Liver (tissue), 3 donors: ENCODE measurements at regions not wholly inside any gene's neighbourhood (a gene's known extent, or its start where the extent isn't known, plus 50 kb on each side); places are given as distances from the start of the nearest gene placed in this dataset.
"Not testable (repeated sequence)": the region's sequence is repeated elsewhere in the genome, so short reads cannot be mapped to it uniquely, and the experiment has no call there.

Experiments
- JUND ChIP-seq, 2 donors: IDR thresholded peaks; 2 replicates each; pipeline ENCODE4 v1.6.1; 2016; ENCODE audit warnings: antibody characterized with exemption in 2 of 2
- RAD21 ChIP-seq, 2 donors: IDR thresholded peaks; 2 replicates each; pipeline ENCODE4 v1.6.1; 2016; ENCODE audit warnings: antibody characterized with exemption in 2 of 2, mild to moderate bottlenecking in 2 of 2
- RXRA ChIP-seq, 2 donors: IDR thresholded peaks; 2 replicates each; pipeline ENCODE4 v1.6.1; 2017 to 2018; ENCODE audit warnings: antibody characterized with exemption in 2 of 2, mild to moderate bottlenecking in 1 of 2
- TAF1 ChIP-seq: conservative IDR thresholded peaks from 2 replicates; pipeline ENCODE4 v1.6.1; 2016; ENCODE audit warnings: antibody characterized with exemption, mild to moderate bottlenecking
- YY1 ChIP-seq: IDR thresholded peaks from 2 replicates; pipeline ENCODE4 v1.6.1; 2016; ENCODE audit warnings: antibody characterized with exemption, mild to moderate bottlenecking
- TF ChIP-seq, protein P1 (sequence below): fragments of 150-350 bp; IDR thresholded peaks from 2 replicates; pipeline ENCODE4 v1.5.1; 2017; ENCODE audit warnings: improper control_type of control experiment, low read depth, low read length; ENCODE audit not compliant: missing input control
- TF ChIP-seq, protein P2 (sequence below): IDR thresholded peaks from 2 replicates; pipeline ENCODE4 v1.6.1; 2016; ENCODE audit warnings: antibody characterized with exemption
- TF ChIP-seq, protein P3 (sequence below): IDR thresholded peaks from 2 replicates; pipeline ENCODE4 v1.6.1; 2016; ENCODE audit warnings: antibody characterized with exemption, mild to moderate bottlenecking
- TF ChIP-seq, protein P4 (sequence below): IDR thresholded peaks from 2 replicates; pipeline ENCODE4 v1.6.1; 2016; ENCODE audit warnings: antibody characterized with exemption
- donor health status: healthy.
- donor health status: healthy.

DNA sequence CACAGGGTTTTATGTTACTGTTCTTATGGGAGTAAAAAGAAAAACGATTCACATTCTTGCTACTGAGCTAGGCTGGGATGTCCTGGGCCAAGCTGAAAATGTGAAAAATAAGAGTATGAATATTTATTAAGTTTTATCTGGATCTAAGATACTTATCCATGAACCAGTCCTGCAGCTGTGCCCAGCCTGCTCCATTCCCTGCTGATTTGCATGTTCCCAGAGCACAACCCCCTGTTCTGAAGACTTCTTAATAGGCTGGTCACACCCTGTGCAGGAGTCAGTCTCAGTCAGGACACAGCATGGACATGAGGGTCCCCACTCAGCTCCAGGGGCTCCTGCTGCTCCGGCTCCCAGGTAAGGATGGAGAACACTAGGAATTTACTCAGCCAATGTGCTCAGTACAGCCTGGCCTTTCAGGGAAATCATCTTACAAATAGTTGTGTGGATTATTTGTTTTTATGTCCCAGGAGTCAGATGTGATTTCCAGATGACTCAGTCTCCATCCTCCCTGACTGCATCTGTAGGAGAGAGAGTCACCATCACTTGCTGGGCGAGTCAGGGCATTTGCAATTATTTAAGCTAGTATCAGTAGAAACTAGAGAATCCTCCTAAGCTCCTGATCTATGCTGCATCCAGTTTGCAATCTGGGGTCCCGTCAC, 1319.1 kb downstream of the RPIA start:
- TF ChIP-seq, protein P1, sequence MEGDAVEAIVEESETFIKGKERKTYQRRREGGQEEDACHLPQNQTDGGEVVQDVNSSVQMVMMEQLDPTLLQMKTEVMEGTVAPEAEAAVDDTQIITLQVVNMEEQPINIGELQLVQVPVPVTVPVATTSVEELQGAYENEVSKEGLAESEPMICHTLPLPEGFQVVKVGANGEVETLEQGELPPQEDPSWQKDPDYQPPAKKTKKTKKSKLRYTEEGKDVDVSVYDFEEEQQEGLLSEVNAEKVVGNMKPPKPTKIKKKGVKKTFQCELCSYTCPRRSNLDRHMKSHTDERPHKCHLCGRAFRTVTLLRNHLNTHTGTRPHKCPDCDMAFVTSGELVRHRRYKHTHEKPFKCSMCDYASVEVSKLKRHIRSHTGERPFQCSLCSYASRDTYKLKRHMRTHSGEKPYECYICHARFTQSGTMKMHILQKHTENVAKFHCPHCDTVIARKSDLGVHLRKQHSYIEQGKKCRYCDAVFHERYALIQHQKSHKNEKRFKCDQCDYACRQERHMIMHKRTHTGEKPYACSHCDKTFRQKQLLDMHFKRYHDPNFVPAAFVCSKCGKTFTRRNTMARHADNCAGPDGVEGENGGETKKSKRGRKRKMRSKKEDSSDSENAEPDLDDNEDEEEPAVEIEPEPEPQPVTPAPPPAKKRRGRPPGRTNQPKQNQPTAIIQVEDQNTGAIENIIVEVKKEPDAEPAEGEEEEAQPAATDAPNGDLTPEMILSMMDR: not testable (repeated sequence)
- TF ChIP-seq JUND (IDR thresholded peaks at IDR 0.05); YY1; RAD21 (IDR thresholded peaks at IDR 0.05); RXRA (IDR thresholded peaks at IDR 0.05); TAF1: not testable (repeated sequence)
- TF ChIP-seq, protein P2, sequence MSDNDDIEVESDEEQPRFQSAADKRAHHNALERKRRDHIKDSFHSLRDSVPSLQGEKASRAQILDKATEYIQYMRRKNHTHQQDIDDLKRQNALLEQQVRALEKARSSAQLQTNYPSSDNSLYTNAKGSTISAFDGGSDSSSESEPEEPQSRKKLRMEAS: not testable (repeated sequence)
- TF ChIP-seq, protein P3, sequence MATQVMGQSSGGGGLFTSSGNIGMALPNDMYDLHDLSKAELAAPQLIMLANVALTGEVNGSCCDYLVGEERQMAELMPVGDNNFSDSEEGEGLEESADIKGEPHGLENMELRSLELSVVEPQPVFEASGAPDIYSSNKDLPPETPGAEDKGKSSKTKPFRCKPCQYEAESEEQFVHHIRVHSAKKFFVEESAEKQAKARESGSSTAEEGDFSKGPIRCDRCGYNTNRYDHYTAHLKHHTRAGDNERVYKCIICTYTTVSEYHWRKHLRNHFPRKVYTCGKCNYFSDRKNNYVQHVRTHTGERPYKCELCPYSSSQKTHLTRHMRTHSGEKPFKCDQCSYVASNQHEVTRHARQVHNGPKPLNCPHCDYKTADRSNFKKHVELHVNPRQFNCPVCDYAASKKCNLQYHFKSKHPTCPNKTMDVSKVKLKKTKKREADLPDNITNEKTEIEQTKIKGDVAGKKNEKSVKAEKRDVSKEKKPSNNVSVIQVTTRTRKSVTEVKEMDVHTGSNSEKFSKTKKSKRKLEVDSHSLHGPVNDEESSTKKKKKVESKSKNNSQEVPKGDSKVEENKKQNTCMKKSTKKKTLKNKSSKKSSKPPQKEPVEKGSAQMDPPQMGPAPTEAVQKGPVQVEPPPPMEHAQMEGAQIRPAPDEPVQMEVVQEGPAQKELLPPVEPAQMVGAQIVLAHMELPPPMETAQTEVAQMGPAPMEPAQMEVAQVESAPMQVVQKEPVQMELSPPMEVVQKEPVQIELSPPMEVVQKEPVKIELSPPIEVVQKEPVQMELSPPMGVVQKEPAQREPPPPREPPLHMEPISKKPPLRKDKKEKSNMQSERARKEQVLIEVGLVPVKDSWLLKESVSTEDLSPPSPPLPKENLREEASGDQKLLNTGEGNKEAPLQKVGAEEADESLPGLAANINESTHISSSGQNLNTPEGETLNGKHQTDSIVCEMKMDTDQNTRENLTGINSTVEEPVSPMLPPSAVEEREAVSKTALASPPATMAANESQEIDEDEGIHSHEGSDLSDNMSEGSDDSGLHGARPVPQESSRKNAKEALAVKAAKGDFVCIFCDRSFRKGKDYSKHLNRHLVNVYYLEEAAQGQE: not testable (repeated sequence)
- TF ChIP-seq, protein P4, sequence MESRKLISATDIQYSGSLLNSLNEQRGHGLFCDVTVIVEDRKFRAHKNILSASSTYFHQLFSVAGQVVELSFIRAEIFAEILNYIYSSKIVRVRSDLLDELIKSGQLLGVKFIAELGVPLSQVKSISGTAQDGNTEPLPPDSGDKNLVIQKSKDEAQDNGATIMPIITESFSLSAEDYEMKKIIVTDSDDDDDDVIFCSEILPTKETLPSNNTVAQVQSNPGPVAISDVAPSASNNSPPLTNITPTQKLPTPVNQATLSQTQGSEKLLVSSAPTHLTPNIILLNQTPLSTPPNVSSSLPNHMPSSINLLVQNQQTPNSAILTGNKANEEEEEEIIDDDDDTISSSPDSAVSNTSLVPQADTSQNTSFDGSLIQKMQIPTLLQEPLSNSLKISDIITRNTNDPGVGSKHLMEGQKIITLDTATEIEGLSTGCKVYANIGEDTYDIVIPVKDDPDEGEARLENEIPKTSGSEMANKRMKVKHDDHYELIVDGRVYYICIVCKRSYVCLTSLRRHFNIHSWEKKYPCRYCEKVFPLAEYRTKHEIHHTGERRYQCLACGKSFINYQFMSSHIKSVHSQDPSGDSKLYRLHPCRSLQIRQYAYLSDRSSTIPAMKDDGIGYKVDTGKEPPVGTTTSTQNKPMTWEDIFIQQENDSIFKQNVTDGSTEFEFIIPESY: not testable (repeated sequence)
